SKM-1 treated with dmso at 0.1 percent for 144 hours (cell line): ENCODE measurements at regions not wholly inside any gene's neighbourhood (a gene's known extent, or its start where the extent isn't known, plus 50 kb on each side); places are given as distances from the start of the nearest gene placed in this dataset.
"Not testable (repeated sequence)": the region's sequence is repeated elsewhere in the genome, so short reads cannot be mapped to it uniquely, and the experiment has no call there.

ENCODE experiments used
- DNase-seq: peaks from one replicate; lab custom pipeline; 2025; ENCODE audit not compliant: unreplicated experiment; lab: John Stamatoyannopoulos, UW

GRCh38 chr4:9505341-9505740, 61.1 kb downstream of the DEFB131A start:
- DNase-seq = not testable (repeated sequence)

- not testable (repeated sequence) for DNase-seq
Measured at GRCh38 chr4:9506672-9507071, 62.5 kb downstream of the DEFB131A start.

GRCh38 chr4:9512941-9513340, 68.7 kb downstream of the DEFB131A start:
- DNase-seq = not testable (repeated sequence)

- not testable (repeated sequence) for DNase-seq
Measured at GRCh38 chr4:9519631-9520030, 75.4 kb downstream of the DEFB131A start.

GRCh38 chr4:9522903-9523302, 78.7 kb downstream of the DEFB131A start:
- peak; percentile 6 for DNase-seq

- not testable (repeated sequence) for DNase-seq
Measured at GRCh38 chr4:9524406-9524805, 80.2 kb downstream of the DEFB131A start.

- DNase-seq = peak; percentile 84
Measured at GRCh38 chr4:9532134-9532862, 88.1 kb downstream of the DEFB131A start.

GRCh38 chr4:9532863-9533192, 88.6 kb downstream of the DEFB131A start:
- DNase-seq = not testable (repeated sequence)

- not testable (repeated sequence) for DNase-seq
Measured at GRCh38 chr4:9537101-9537500, 92.9 kb downstream of the DEFB131A start.

- not testable (repeated sequence) for DNase-seq
Measured at GRCh38 chr4:9539939-9540520, 95.8 kb downstream of the DEFB131A start.

- not testable (repeated sequence) for DNase-seq
Measured at GRCh38 chr4:9541388-9541915, 97.2 kb downstream of the DEFB131A start.

GRCh38 chr4:9544851-9545250, 100.6 kb downstream of the DEFB131A start:
- DNase-seq = not testable (repeated sequence)

- DNase-seq = not testable (repeated sequence)
Measured at GRCh38 chr4:9547470-9547869, 103.3 kb downstream of the DEFB131A start.

GRCh38 chr4:9556076-9556475, 111.9 kb downstream of the DEFB131A start:
- not testable (repeated sequence) for DNase-seq

GRCh38 chr4:9577869-9578268, 133.7 kb downstream of the DEFB131A start:
- DNase-seq = not testable (repeated sequence)

GRCh38 chr4:9582880-9583279, 138.7 kb downstream of the DEFB131A start:
- not testable (repeated sequence) for DNase-seq

GRCh38 chr4:9592010-9592409, 147.8 kb downstream of the DEFB131A start:
- no peak for DNase-seq

GRCh38 chr4:9594948-9595347, 150.7 kb downstream of the DEFB131A start:
- DNase-seq = no peak

- DNase-seq = peak; percentile 75
Measured at GRCh38 chr4:9595531-9595930, 151.3 kb downstream of the DEFB131A start.

- DNase-seq = no peak
Measured at GRCh38 chr4:9599266-9599665, 155.1 kb downstream of the DEFB131A start.

- no peak for DNase-seq
Measured at GRCh38 chr4:9600246-9600645, 156.0 kb downstream of the DEFB131A start.

GRCh38 chr4:9602389-9602914, 158.2 kb downstream of the DEFB131A start:
- no peak for DNase-seq
